ENCODE measurements at regions not wholly inside any gene's neighbourhood (a gene's known extent, or its start where the extent isn't known, plus 50 kb on each side); places are given as distances from the start of the nearest gene placed in this dataset.

- intact Hi-C loops (cut with DNase I, micrococcal nuclease) = no loop called here
- DNase-seq (no peak), ATAC-seq (ENCODE audit: poor library complexity) (no peak)
- Mint-ChIP-seq H3K27me3 (peaks cover 4% of the 10 kb centered on the region), H3K4me1 (ENCODE audit: low read depth) (no peaks in the 10 kb centered on the region), H3K27ac (no peak overlapping the region), H3K36me3 (ENCODE audit: low read depth) (no peaks in the 10 kb centered on the region), H3K9me3 (no peaks in the 10 kb centered on the region), H3K4me3 (no peak overlapping the region)
- no peaks in the 10 kb centered on the region for H3K9me3 ChIP-seq (ENCODE audit: control insufficient read depth in 1 of 2, insufficient read depth in 1 of 2, low read length in 2 of 2)
- no peak for TF ChIP-seq CTCF (IDR thresholded peaks at IDR 0.05)
- H3K36me3 ChIP-seq (ENCODE audit: insufficient read depth, low read length) = no peaks in the 10 kb centered on the region
- no peak overlapping the region for H3K4me3 ChIP-seq (ENCODE audit: low read length)
- CTCF ChIA-PET = no interaction called here
- POLR2A ChIA-PET = no interaction called here
- no peaks in the 10 kb centered on the region for H3K27me3 ChIP-seq (ENCODE audit: control insufficient read depth in 1 of 2, insufficient read depth in 2 of 2, low read length in 2 of 2)
- no peak overlapping the region for H3K27ac ChIP-seq (ENCODE audit: low read depth in 1 of 2, low read length in 2 of 2)
- no peaks in the 10 kb centered on the region for H3K4me1 ChIP-seq (ENCODE audit: insufficient read depth, low read length)
Observed at GRCh38 chr2:226330206-226330605, 469.4 kb downstream of the IRS1 start.

GRCh38 chr2:226329180-226329579 lies 470.4 kb downstream of the IRS1 start:
- no peak for DNase-seq
- Mint-ChIP-seq H3K27ac (no peak overlapping the region), H3K27me3 (peaks cover 4% of the 10 kb centered on the region), H3K9me3 (no peaks in the 10 kb centered on the region), H3K4me1 (ENCODE audit: low read depth) (no peaks in the 10 kb centered on the region), H3K36me3 (ENCODE audit: low read depth) (no peaks in the 10 kb centered on the region), H3K4me3 (no peak overlapping the region)
- no peaks in the 10 kb centered on the region for H3K9me3 ChIP-seq (ENCODE audit: control insufficient read depth in 1 of 2, insufficient read depth in 1 of 2, low read length in 2 of 2)
- H3K36me3 ChIP-seq (ENCODE audit: insufficient read depth, low read length) = no peaks in the 10 kb centered on the region
- intact Hi-C loops (cut with DNase I, micrococcal nuclease) = no loop called here
- ChIA-PET CTCF (no interaction called here), POLR2A (no interaction called here)
- no peak overlapping the region for H3K27ac ChIP-seq (ENCODE audit: low read depth in 1 of 2, low read length in 2 of 2)
- TF ChIP-seq CTCF (IDR thresholded peaks at IDR 0.05) = no peak
- ATAC-seq (ENCODE audit: poor library complexity) = no peak
- no peaks in the 10 kb centered on the region for H3K4me1 ChIP-seq (ENCODE audit: insufficient read depth, low read length)
- H3K4me3 ChIP-seq (ENCODE audit: low read length) = no peak overlapping the region
- H3K27me3 ChIP-seq (ENCODE audit: control insufficient read depth in 1 of 2, insufficient read depth in 2 of 2, low read length in 2 of 2) = no peaks in the 10 kb centered on the region

- Mint-ChIP-seq H3K27me3 (peaks cover 6% of the 10 kb centered on the region), H3K9me3 (no peaks in the 10 kb centered on the region), H3K27ac (no peak overlapping the region), H3K4me1 (ENCODE audit: low read depth) (no peaks in the 10 kb centered on the region), H3K36me3 (ENCODE audit: low read depth) (no peaks in the 10 kb centered on the region), H3K4me3 (no peak overlapping the region)
- Histone ChIP-seq H3K4me3 (ENCODE audit: low read length) (no peak overlapping the region), H3K27ac (ENCODE audit: low read depth in 1 of 2, low read length in 2 of 2) (no peak overlapping the region), H3K4me1 (ENCODE audit: insufficient read depth, low read length) (no peaks in the 10 kb centered on the region), H3K36me3 (ENCODE audit: insufficient read depth, low read length) (no peaks in the 10 kb centered on the region), H3K9me3 (ENCODE audit: control insufficient read depth in 1 of 2, insufficient read depth in 1 of 2, low read length in 2 of 2) (no peaks in the 10 kb centered on the region), H3K27me3 (ENCODE audit: control insufficient read depth in 1 of 2, insufficient read depth in 2 of 2, low read length in 2 of 2) (no peaks in the 10 kb centered on the region)
- POLR2A ChIA-PET = no interaction called here
- DNase-seq (no peak), ATAC-seq (ENCODE audit: poor library complexity) (no peak)
- TF ChIP-seq CTCF (IDR thresholded peaks at IDR 0.05) = no peak
- CTCF ChIA-PET = no interaction called here
- intact Hi-C loops (cut with DNase I, micrococcal nuclease) = no loop called here
Observed at GRCh38 chr2:226327830-226328229, 471.8 kb downstream of the IRS1 start.
